ENCODE measurements at regions not wholly inside any gene's neighbourhood (a gene's known extent, or its start where the extent isn't known, plus 50 kb on each side); places are given as distances from the start of the nearest gene placed in this dataset.
"Not testable (repeated sequence)": the region's sequence is repeated elsewhere in the genome, so short reads cannot be mapped to it uniquely, and the experiment has no call there.

- DNase-seq (ENCODE audit: low spot score) = no peak
These were observed 55.0 kb upstream of the PAK3 start for GRCh38 chrX:111041018-111041462.

- DNase-seq (ENCODE audit: low spot score) = no peak
These were observed 55.5 kb upstream of the PAK3 start for GRCh38 chrX:111040377-111041017.

- no peak for DNase-seq (ENCODE audit: low spot score)
These were observed 56.4 kb upstream of the PAK3 start for GRCh38 chrX:111039606-111040005.

GRCh38 chrX:111035991-111036390, 60.0 kb upstream of the PAK3 start:
- no peak for DNase-seq (ENCODE audit: low spot score)

GRCh38 chrX:111035256-111035655, 60.7 kb upstream of the PAK3 start:
- DNase-seq (ENCODE audit: low spot score) = no peak

- not testable (repeated sequence) for DNase-seq (ENCODE audit: low spot score)
These were observed 73.0 kb upstream of the PAK3 start for GRCh38 chrX:111022998-111023397.

- DNase-seq (ENCODE audit: low spot score) = no peak
These were observed 75.7 kb upstream of the PAK3 start for GRCh38 chrX:111020283-111020682.

- DNase-seq (ENCODE audit: low spot score) = no peak
These were observed 82.1 kb upstream of the PAK3 start for GRCh38 chrX:111013778-111014455.

GRCh38 chrX:111010111-111010510, 85.9 kb upstream of the PAK3 start:
- DNase-seq (ENCODE audit: low spot score) = no peak

- no peak for DNase-seq (ENCODE audit: low spot score)
These were observed 86.7 kb upstream of the PAK3 start for GRCh38 chrX:111009256-111009655.

GRCh38 chrX:111008126-111008525, 87.9 kb upstream of the PAK3 start:
- DNase-seq (ENCODE audit: low spot score) = no peak

GRCh38 chrX:111007238-111007637, 88.8 kb upstream of the PAK3 start:
- DNase-seq (ENCODE audit: low spot score) = no peak

GRCh38 chrX:111006116-111006515, 89.9 kb upstream of the PAK3 start:
- DNase-seq (ENCODE audit: low spot score) = no peak

GRCh38 chrX:111005166-111005565, 90.8 kb upstream of the PAK3 start:
- no peak for DNase-seq (ENCODE audit: low spot score)

GRCh38 chrX:111003118-111003517, 92.9 kb upstream of the PAK3 start:
- DNase-seq (ENCODE audit: low spot score) = no peak

GRCh38 chrX:110992611-110993010, 103.4 kb upstream of the PAK3 start:
- DNase-seq (ENCODE audit: low spot score) = no peak

- no peak for DNase-seq (ENCODE audit: low spot score)
These were observed 106.1 kb upstream of the PAK3 start for GRCh38 chrX:110989869-110990268.

- no peak for DNase-seq (ENCODE audit: low spot score)
These were observed 106.5 kb upstream of the PAK3 start for GRCh38 chrX:110989447-110989846.

- DNase-seq (ENCODE audit: low spot score) = no peak
These were observed 108.7 kb upstream of the PAK3 start for GRCh38 chrX:110987292-110987691.

- no peak for DNase-seq (ENCODE audit: low spot score)
These were observed 110.5 kb upstream of the PAK3 start for GRCh38 chrX:110985470-110985869.

- no peak for DNase-seq (ENCODE audit: low spot score)
These were observed 113.0 kb upstream of the PAK3 start for GRCh38 chrX:110983024-110983423.

- no peak for DNase-seq (ENCODE audit: low spot score)
These were observed 129.2 kb upstream of the PAK3 start for GRCh38 chrX:110966839-110967238.

GRCh38 chrX:110966091-110966454, 129.9 kb upstream of the PAK3 start:
- DNase-seq (ENCODE audit: low spot score) = no peak

Data from hematopoietic multipotent progenitor cell treated with erythropoietin and hydrocortisone succinate and interleukin-3 and kit ligand, for 17 days (in vitro differentiated cells).